ENCODE measurements at regions not wholly inside any gene's neighbourhood (a gene's known extent, or its start where the extent isn't known, plus 50 kb on each side); places are given as distances from the start of the nearest gene placed in this dataset.

GRCh38 chr14:54256156-54256555 is 140.7 kb upstream of the CDKN3 start:
- H3K27me3 Mint-ChIP-seq (ENCODE audit: low read depth in 3 of 3) = peaks cover 0 to 8% (median 4%) of the 10 kb centered on the region in 3 donors
- intact Hi-C loops (cut with micrococcal nuclease) = no loop called here
- no peak overlapping the region for H3K4me2 ChIP-seq (replicated peaks; ENCODE audit: extremely low read depth, low read length, poor library complexity, severe bottlenecking)
- DNase-seq = no peak
- no peak overlapping the region for H3K27ac Mint-ChIP-seq
- H3K27me3 ChIP-seq (ENCODE audit: control insufficient read depth in 2 of 2, insufficient read depth in 2 of 2, low read length in 2 of 2) = no peaks in the 10 kb centered on the region
- H2AFZ ChIP-seq (ENCODE audit: insufficient read depth, low read depth, low read length, poor library complexity, severe bottlenecking) = no peak overlapping the region
- H3K4me1 ChIP-seq (ENCODE audit: control insufficient read depth in 1 of 2, insufficient read depth in 2 of 2, low read length in 2 of 2) = no peaks in the 10 kb centered on the region
- H3K27ac ChIP-seq (ENCODE audit: low read depth in 1 of 2, low read length in 2 of 2) = no peak overlapping the region
- no peak overlapping the region for H3K4me3 ChIP-seq (replicated peaks in 1 of 3; ENCODE audit: low read depth in 2 of 3, low read length in 3 of 3)
- H4K20me1 ChIP-seq (ENCODE audit: insufficient read depth, low read length) = no peaks in the 10 kb centered on the region
- WGBS (ENCODE audit: insufficient coverage) = 85% methylated on average over 4 of the region's 9 CpGs
- H3K36me3 Mint-ChIP-seq = no peaks in the 10 kb centered on the region
- no peak for TF ChIP-seq CTCF (IDR thresholded peaks at IDR 0.05)
- H3K36me3 ChIP-seq (replicated peaks in 1 of 2; ENCODE audit: control insufficient read depth in 1 of 2, insufficient read depth in 2 of 2, low read length in 2 of 2) = no peaks in the 10 kb centered on the region
- H3K4me1 Mint-ChIP-seq = no peaks in the 10 kb centered on the region
- H3K4me3 Mint-ChIP-seq = no peak overlapping the region
- no peak overlapping the region for H3K9ac ChIP-seq (ENCODE audit: insufficient read depth, low read length, poor library complexity, severe bottlenecking)
- H3K79me2 ChIP-seq (ENCODE audit: insufficient read depth, low read length) = no peaks in the 10 kb centered on the region
- peaks cover 0 to 7% (median 1%) of the 10 kb centered on the region in 7 donors for H3K9me3 Mint-ChIP-seq
- H3K9me3 ChIP-seq (replicated peaks in 1 of 2; ENCODE audit: control insufficient read depth in 1 of 2, insufficient read depth in 1 of 2, low read length in 2 of 2) = no peaks in the 10 kb centered on the region

GRCh38 chr14:54257424-54257823 is 139.4 kb upstream of the CDKN3 start:
- no CpG with 5 or more reads among the region's 3 CpGs for WGBS (ENCODE audit: insufficient coverage)
- Histone ChIP-seq H3K4me1 (ENCODE audit: control insufficient read depth in 1 of 2, insufficient read depth in 2 of 2, low read length in 2 of 2) (no peaks in the 10 kb centered on the region), H3K79me2 (ENCODE audit: insufficient read depth, low read length) (no peaks in the 10 kb centered on the region), H3K27ac (ENCODE audit: low read depth in 1 of 2, low read length in 2 of 2) (no peak overlapping the region), H3K9ac (ENCODE audit: insufficient read depth, low read length, poor library complexity, severe bottlenecking) (no peak overlapping the region), H3K4me2 (replicated peaks; ENCODE audit: extremely low read depth, low read length, poor library complexity, severe bottlenecking) (no peak overlapping the region), H2AFZ (ENCODE audit: insufficient read depth, low read depth, low read length, poor library complexity, severe bottlenecking) (no peak overlapping the region), H4K20me1 (ENCODE audit: insufficient read depth, low read length) (no peaks in the 10 kb centered on the region), H3K36me3 (replicated peaks in 1 of 2; ENCODE audit: control insufficient read depth in 1 of 2, insufficient read depth in 2 of 2, low read length in 2 of 2) (no peaks in the 10 kb centered on the region), H3K4me3 (replicated peaks in 1 of 3; ENCODE audit: low read depth in 2 of 3, low read length in 3 of 3) (no peak overlapping the region), H3K9me3 (replicated peaks in 1 of 2; ENCODE audit: control insufficient read depth in 1 of 2, insufficient read depth in 1 of 2, low read length in 2 of 2) (no peaks in the 10 kb centered on the region), H3K27me3 (ENCODE audit: control insufficient read depth in 2 of 2, insufficient read depth in 2 of 2, low read length in 2 of 2) (no peaks in the 10 kb centered on the region)
- Mint-ChIP-seq H3K4me3 (no peak overlapping the region), H3K36me3 (no peaks in the 10 kb centered on the region), H3K4me1 (no peaks in the 10 kb centered on the region), H3K27me3 (ENCODE audit: low read depth in 3 of 3) (peaks cover 0 to 10% (median 1%) of the 10 kb centered on the region in 3 donors), H3K27ac (no peak overlapping the region), H3K9me3 (peaks cover 0 to 7% (median 3%) of the 10 kb centered on the region in 7 donors)
- no peak for DNase-seq
- intact Hi-C loops (cut with micrococcal nuclease) = no loop called here
- TF ChIP-seq CTCF (IDR thresholded peaks at IDR 0.05) = no peak

Measured in CD14-positive monocyte (primary cell).